Right lobe of liver (tissue), 6 donors: ENCODE measurements at regions not wholly inside any gene's neighbourhood (a gene's known extent, or its start where the extent isn't known, plus 50 kb on each side); places are given as distances from the start of the nearest gene placed in this dataset.

ENCODE experiments used
- ATAC-seq, 4 donors: fragments of 200-7000 bp; cut with Tn5 transposase; one replicate each; pipeline ENCODE4 v1.9.1; 2020; ENCODE audit warnings: mild to moderate bottlenecking in 4 of 4, moderate library complexity in 4 of 4
- DNase-seq, 3 donors: peaks; one replicate each; pipeline ENCODE4 v3.0.0-alpha.2; 2020
- H3K27ac ChIP-seq, 3 donors: fragments of 200-600 bp; one replicate each; pipeline ENCODE4 v1.8.0; 2022
- H3K27me3 ChIP-seq, 2 donors: fragments of 200-600 bp; one replicate each; pipeline ENCODE4 v1.8.0; 2022
- H3K36me3 ChIP-seq, 4 donors: fragments of 200-600 bp; sonication (generic) in 1 of 4; one replicate each; pipeline versions ENCODE4 v1.5.1 to v1.8.0; 2017 to 2022; ENCODE audit warnings: control low read depth in 1 of 4
- H3K4me1 ChIP-seq, 4 donors: fragments of 200-600 bp; sonication (generic) in 1 of 4; one replicate each; pipeline versions ENCODE4 v1.5.1 to v1.8.0; 2017 to 2022; ENCODE audit warnings: control low read depth in 1 of 4
- H3K4me3 ChIP-seq, 3 donors: fragments of 200-600 bp; one replicate each; pipeline ENCODE4 v1.8.0; 2022
- H3K9me3 ChIP-seq, 4 donors: fragments of 200-600 bp; sonication (generic) in 1 of 4; one replicate each; pipeline versions ENCODE4 v1.5.1 to v1.8.0; 2017 to 2022; ENCODE audit warnings: control low read depth in 1 of 4
- CTCF ChIP-seq, 4 donors: fragments of 200-600 bp in 3 of 4; fragments of 450-650 bp in 1 of 4; IDR thresholded peaks; one replicate each; pipeline versions ENCODE4 v1.5.1 to v1.8.0; 2016 to 2022; ENCODE audit warnings: antibody characterized with exemption in 4 of 4, mild to moderate bottlenecking in 2 of 4
- POLR2A ChIP-seq: fragments of 450-650 bp; IDR thresholded peaks from one replicate; pipeline ENCODE4 v1.6.1; 2017; ENCODE audit warnings: antibody characterized with exemption, mild to moderate bottlenecking
- WGBS: methylation state at CpG from one replicate; pipeline ENCODE4 v1.1.6; 2018; ENCODE audit warnings: low coverage, low lambda C conversion rate; ENCODE audit not compliant: insufficient coverage; ENCODE audit errors: missing lambda C conversion rate; 5-methylcytosine and 5-hydroxymethylcytosine counted together
- intact Hi-C, 2 donors: fragments of 100-400 bp; cut with DNase I; formaldehyde crosslinking; loops; one replicate each; pipeline versions ENCODE4 v1.11.2 to v1.14.1; 2022
- donor health status: DM: no; HTN: yes; CAD: no.
- donor health status: DM: no; HTN: no; CAD: no.
- donor health status: DM: no; HTN: no; CAD: no.
- donor health status: DM: no; HTN: yes; CAD: no.
- donor health status: DM: no; HTN: yes; CAD: no.

DNA sequence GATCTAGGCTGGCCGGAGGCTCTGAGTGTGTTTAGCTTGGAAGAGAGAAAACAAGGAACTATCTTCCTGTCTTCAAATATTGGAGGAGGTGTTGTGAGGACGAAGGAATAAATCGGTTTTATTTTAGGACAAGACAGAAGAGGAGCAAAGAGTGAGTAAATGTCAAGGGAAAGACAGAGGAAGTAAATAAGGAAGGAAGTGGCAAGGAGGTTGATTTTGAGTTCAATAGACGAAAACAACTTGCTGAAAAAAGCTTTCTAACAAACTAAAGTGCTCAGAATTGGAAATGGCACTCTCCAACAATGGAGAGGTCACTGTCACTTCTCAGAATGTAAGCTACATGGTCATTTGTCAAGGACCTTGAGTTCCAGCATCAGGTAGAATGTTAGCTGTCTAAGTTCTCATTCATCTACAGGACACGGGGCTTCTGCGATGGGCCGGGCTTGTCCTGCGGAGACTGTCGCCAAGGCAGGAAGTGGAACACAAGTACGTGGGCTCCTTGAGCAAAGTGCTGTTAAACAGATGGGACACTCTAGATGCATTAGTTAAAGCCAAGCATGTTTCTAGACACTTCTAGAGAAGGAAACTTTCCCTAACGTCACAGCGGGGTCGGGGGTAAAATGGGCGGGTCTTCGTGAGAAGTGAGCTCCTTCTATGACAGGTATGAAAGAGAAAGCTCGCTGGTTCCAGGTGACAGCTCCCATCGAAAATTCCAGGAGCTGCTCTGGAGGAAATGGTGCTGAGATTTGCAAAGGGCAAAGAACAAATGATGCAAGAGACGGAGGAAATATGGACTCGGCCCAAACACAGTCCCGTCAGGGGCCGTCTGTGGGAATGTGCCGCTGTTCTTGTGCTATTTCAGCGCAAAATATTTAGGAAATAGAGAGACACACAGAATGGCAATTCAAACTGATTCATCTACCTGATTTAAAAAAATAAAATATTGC is 103.9 kb upstream of the UBL3 start:
- ATAC-seq (peak; percentile 90 to 98 (median 94)), DNase-seq (peak in 2 of 3 donors; percentile 39 to 78)
- H3K36me3 ChIP-seq = no peaks in the 10 kb centered on the region
- no peak for TF ChIP-seq CTCF (IDR thresholded peaks at IDR 0.05)
- peak; percentile 20 for TF ChIP-seq POLR2A
- H3K4me1 ChIP-seq = peaks cover 0 to 5% (median 1%) of the 10 kb centered on the region in 4 donors
- no peak overlapping the region for H3K4me3 ChIP-seq
- peak overlapping the region; percentile 33 to 77 (median 61) for H3K27ac ChIP-seq
- intact Hi-C loops = no loop called here
- 53% methylated on average over 22 of the region's 23 CpGs for WGBS
- H3K27me3 ChIP-seq = no peaks in the 10 kb centered on the region
- H3K9me3 ChIP-seq = no peaks in the 10 kb centered on the region

DNA sequence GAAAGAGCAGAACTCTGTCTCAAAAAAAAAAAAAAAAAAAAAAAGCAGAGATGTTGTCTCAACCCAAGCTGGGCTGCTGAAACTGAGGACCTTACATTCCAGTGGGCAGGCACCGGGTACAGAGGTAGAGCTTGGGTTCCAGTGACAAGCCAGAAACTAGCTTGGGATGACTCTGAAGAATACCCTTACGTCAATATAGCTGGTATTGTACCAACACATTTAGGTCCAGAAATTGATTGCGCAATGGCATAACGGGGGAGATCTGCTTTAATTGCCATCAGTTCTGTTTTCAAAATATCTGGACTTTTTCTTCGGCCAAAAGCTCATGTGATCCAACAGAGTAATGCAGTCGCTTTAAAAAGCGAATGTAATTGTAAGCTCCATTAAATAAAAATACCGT is 103.1 kb upstream of the UBL3 start:
- H3K9me3 ChIP-seq = no peaks in the 10 kb centered on the region
- ATAC-seq (no peak), DNase-seq (no peak)
- intact Hi-C loops = no loop called here
- H3K27me3 ChIP-seq = no peaks in the 10 kb centered on the region
- TF ChIP-seq CTCF (IDR thresholded peaks at IDR 0.05) = no peak
- no peak for TF ChIP-seq POLR2A
- no peak overlapping the region for H3K4me3 ChIP-seq
- no peak overlapping the region for H3K27ac ChIP-seq
- WGBS = 81% methylated on average over 8 of the region's 8 CpGs
- H3K36me3 ChIP-seq = no peaks in the 10 kb centered on the region
- H3K4me1 ChIP-seq = peaks cover 0 to 5% (median 1%) of the 10 kb centered on the region in 4 donors

DNA sequence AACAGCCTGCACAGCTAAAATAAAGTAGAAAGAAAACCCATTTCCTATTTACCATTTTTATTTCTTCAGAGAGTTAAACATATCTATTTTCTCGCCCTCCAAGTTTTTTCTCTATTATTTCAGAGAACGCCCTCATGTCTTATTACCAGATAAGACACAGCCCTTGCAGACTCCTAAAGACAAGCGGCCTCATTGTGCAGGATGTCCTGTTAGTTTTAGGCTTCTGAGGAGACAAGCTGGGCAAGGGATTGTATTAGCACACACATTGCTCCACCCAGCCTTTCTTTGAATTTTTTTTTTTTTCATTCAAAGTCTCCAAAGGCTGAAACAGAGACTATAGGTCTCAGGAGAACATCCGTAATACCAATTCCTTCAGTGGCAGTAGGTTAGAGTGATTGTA is 101.8 kb upstream of the UBL3 start:
- TF ChIP-seq CTCF (IDR thresholded peaks at IDR 0.05) (no peak), POLR2A (no peak)
- Histone ChIP-seq H3K36me3 (no peaks in the 10 kb centered on the region), H3K9me3 (no peaks in the 10 kb centered on the region), H3K27ac (no peak overlapping the region), H3K4me1 (peaks cover 0 to 5% (median 1%) of the 10 kb centered on the region in 4 donors), H3K4me3 (no peak overlapping the region), H3K27me3 (no peaks in the 10 kb centered on the region)
- DNase-seq (no peak), ATAC-seq (no peak)
- 71% methylated on average over 4 of the region's 4 CpGs for WGBS
- intact Hi-C loops = no loop called here

DNA sequence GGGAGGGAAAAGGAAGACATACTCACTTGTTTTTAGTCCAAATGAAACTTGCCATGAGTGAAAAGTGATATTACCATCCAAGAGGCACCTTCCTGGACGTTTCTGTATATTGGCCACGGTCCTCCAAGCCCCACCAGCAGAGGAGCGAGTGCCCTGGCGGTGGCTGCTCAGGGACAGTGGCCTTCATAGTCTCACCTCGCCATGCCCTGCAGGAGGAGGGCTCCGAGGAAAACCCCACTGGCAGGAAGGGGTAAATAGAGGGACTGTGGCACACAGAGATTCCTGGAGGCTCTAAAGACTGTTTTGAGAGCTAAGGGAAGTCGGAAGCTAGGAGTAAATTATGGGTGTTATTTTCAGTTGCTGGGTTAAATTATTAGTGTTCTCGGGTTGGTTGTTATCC is 98.4 kb upstream of the UBL3 start:
- DNase-seq (no peak), ATAC-seq (no peak)
- Histone ChIP-seq H3K9me3 (no peaks in the 10 kb centered on the region), H3K36me3 (no peaks in the 10 kb centered on the region), H3K4me1 (no peaks in the 10 kb centered on the region), H3K27ac (no peak overlapping the region), H3K27me3 (no peaks in the 10 kb centered on the region), H3K4me3 (no peak overlapping the region)
- intact Hi-C loops = no loop called here
- WGBS = 73% methylated on average over 3 of the region's 8 CpGs
- TF ChIP-seq POLR2A (no peak), CTCF (IDR thresholded peaks at IDR 0.05) (no peak)
